HCT116 (cell line): ENCODE measurements at regions not wholly inside any gene's neighbourhood (a gene's known extent, or its start where the extent isn't known, plus 50 kb on each side); places are given as distances from the start of the nearest gene placed in this dataset.

ENCODE experiments used
- ATAC-seq: fragments of 200-7000 bp; cut with Tn5 transposase; 2 replicates; pipeline ENCODE4 v1.9.1; 2020; ENCODE audit warnings: mild to moderate bottlenecking, moderate library complexity
- BruUV-seq: library from RNA; stranded (reverse); fragments of 400-500 nt; replicated peaks from 2 replicates; lab custom pipeline; 2021; lab: Mats Ljungman, UMichigan
- CTCF ChIA-PET: fragments of 300-600 bp; sonication (Branson Sonifier 250); formaldehyde crosslinking; loops from one replicate; lab custom pipeline; 2021; ENCODE audit warnings: antibody characterized with exemption; lab: Charles Lee
- POLR2A ChIA-PET: fragments of 300-600, 350-600 bp; sonication (Branson Sonifier 250); formaldehyde crosslinking; loops from one replicate; lab custom pipeline; 2021; ENCODE audit warnings: antibody characterized with exemption; lab: Charles Lee
- RAD21 ChIA-PET, 2 experiments: fragments of 300-600 bp; sonication (Branson Sonifier 250); formaldehyde crosslinking; loops; one replicate each; lab custom pipeline; 2023; ENCODE audit warnings: low total read pairs in 2 of 2; ENCODE audit not compliant: uncharacterized antibody in 2 of 2, unreplicated experiment in 2 of 2, low non-redundant PET in 1 of 2; lab: Charles Lee
- DNase-seq: peaks from one replicate; pipeline ENCODE4 v3.0.0-alpha.2; 2010; ENCODE audit warnings: low read depth, low spot score
- H2AFZ ChIP-seq: fragments of 200-600 bp; shearing (Covaris generic), sonication (generic); 2 replicates; pipeline ENCODE4 v1.6.1; 2017; ENCODE audit warnings: low read depth, mixed run types, mixed read lengths, antibody characterized with exemption, low read length; ENCODE audit not compliant: poor library complexity, severe bottlenecking
- H3K27ac ChIP-seq: 2 replicates; pipeline ENCODE4 v1.5.1; 2012; ENCODE audit warnings: low read depth, low read length
- H3K27me3 ChIP-seq: fragments of 200-600 bp; sonication (generic); 2 replicates; pipeline ENCODE4 v1.6.1; 2016; ENCODE audit warnings: mixed run types, low read length, mixed read lengths; ENCODE audit not compliant: insufficient read depth
- H3K36me3 ChIP-seq, 2 experiments: fragments of 200-500 bp in 1 of 2; fragments of 200-600 bp in 1 of 2; sonication (Bioruptor generic) in 1 of 2; sonication (generic) in 1 of 2; 2 replicates each; pipeline versions ENCODE4 v1.5.1 to v1.6.1; 2014 to 2016; ENCODE audit warnings: low read length in 2 of 2, inconsistent platforms in 1 of 2, mixed read lengths in 1 of 2, mixed run types in 1 of 2; ENCODE audit not compliant: insufficient read depth in 2 of 2, control insufficient read depth in 1 of 2
- H3K4me1 ChIP-seq, 2 experiments: fragments of 200-600 bp in 1 of 2; sonication (generic) in 1 of 2; 2 replicates each; pipeline versions ENCODE4 v1.5.1 to v1.6.1; 2012 to 2017; ENCODE audit warnings: low read length in 2 of 2, inconsistent platforms in 1 of 2, mild to moderate bottlenecking in 1 of 2, mixed read lengths in 1 of 2, mixed run types in 1 of 2, moderate library complexity in 1 of 2; ENCODE audit not compliant: insufficient read depth in 2 of 2, control insufficient read depth in 1 of 2
- H3K4me2 ChIP-seq: fragments of 200-600 bp; sonication (generic); 2 replicates; pipeline ENCODE4 v1.6.1; 2017; ENCODE audit warnings: mixed run types, low read length, mixed read lengths
- H3K4me3 ChIP-seq, 2 experiments: fragments of 200-600 bp in 1 of 2; sonication (generic) in 1 of 2; replicated peaks in 1 of 2; 2 replicates each; pipeline ENCODE4 v1.5.1; 2011 to 2016; ENCODE audit warnings: low read length in 2 of 2, control low read depth in 1 of 2, low read depth in 1 of 2, mild to moderate bottlenecking in 1 of 2, mixed read lengths in 1 of 2, mixed run types in 1 of 2
- H3K79me2 ChIP-seq: fragments of 200-600 bp; sonication (generic); 2 replicates; pipeline ENCODE4 v1.6.1; 2017; ENCODE audit warnings: mild to moderate bottlenecking, mixed run types, low read length, moderate library complexity, mixed read lengths; ENCODE audit not compliant: insufficient read depth
- H3K9ac ChIP-seq: fragments of 200-600 bp; sonication (generic); 2 replicates; pipeline ENCODE4 v1.6.1; 2016; ENCODE audit warnings: low read length, mixed read lengths
- H3K9me2 ChIP-seq: fragments of 200-600 bp; sonication (generic), shearing (Covaris generic); 2 replicates; pipeline ENCODE4 v1.6.1; 2017; ENCODE audit warnings: mixed run types, mild to moderate bottlenecking, moderate library complexity; ENCODE audit not compliant: insufficient read depth
- H3K9me3 ChIP-seq, 2 experiments: fragments of 200-500 bp in 1 of 2; fragments of 200-600 bp in 1 of 2; sonication (Bioruptor generic) in 1 of 2; sonication (generic) in 1 of 2; 2 replicates each; pipeline ENCODE4 v1.6.1; 2014 to 2017; ENCODE audit warnings: low read length in 2 of 2, mixed read lengths in 2 of 2, inconsistent platforms in 1 of 2, low read depth in 1 of 2, mild to moderate bottlenecking in 1 of 2, mixed run types in 1 of 2, moderate library complexity in 1 of 2; ENCODE audit not compliant: control insufficient read depth in 1 of 2, insufficient read depth in 1 of 2
- H4K20me1 ChIP-seq: fragments of 200-600 bp; sonication (generic), shearing (Covaris generic); 2 replicates; pipeline ENCODE4 v1.6.1; 2017; ENCODE audit warnings: mixed run types, mild to moderate bottlenecking, moderate library complexity; ENCODE audit not compliant: insufficient read depth
- ATF3 ChIP-seq: IDR thresholded peaks from 2 replicates; pipeline ENCODE4 v1.6.1; 2012
- CBX3 ChIP-seq: IDR thresholded peaks from 2 replicates; pipeline ENCODE4 v1.6.1; 2012; ENCODE audit warnings: low read depth
- CEBPB ChIP-seq: IDR thresholded peaks from 2 replicates; pipeline ENCODE4 v1.6.1; 2012; ENCODE audit warnings: low read depth
- EGR1 ChIP-seq: IDR thresholded peaks from 2 replicates; pipeline ENCODE4 v1.6.1; 2012; ENCODE audit warnings: low read depth
- ELF1 ChIP-seq: IDR thresholded peaks from 2 replicates; pipeline ENCODE4 v1.6.1; 2012; ENCODE audit warnings: low read depth, borderline replicate concordance
- EZH2 ChIP-seq: fragments of 200-600 bp; sonication (generic); IDR thresholded peaks from 2 replicates; pipeline ENCODE4 v1.6.1; 2017; ENCODE audit warnings: antibody characterized with exemption, mixed run types
- EZH2phosphoT487 ChIP-seq: fragments of 200-600 bp; IDR thresholded peaks from 2 replicates; pipeline ENCODE4 v1.6.1; 2018; ENCODE audit warnings: antibody characterized with exemption, borderline replicate concordance
- FOSL1 ChIP-seq: IDR thresholded peaks from 2 replicates; pipeline ENCODE4 v1.6.1; 2012; ENCODE audit warnings: low read depth
- JUND ChIP-seq: IDR thresholded peaks from 2 replicates; pipeline ENCODE4 v1.6.1; 2012
- MAX ChIP-seq: IDR thresholded peaks from 2 replicates; pipeline ENCODE4 v1.6.1; 2012
- POLR2A ChIP-seq: IDR thresholded peaks from 2 replicates; pipeline ENCODE4 v1.7.0; 2011; ENCODE audit warnings: borderline replicate concordance; ENCODE audit not compliant: insufficient read depth, insufficient read length; ENCODE audit errors: extremely low read depth
- POLR2AphosphoS5 ChIP-seq: IDR thresholded peaks from 2 replicates; pipeline ENCODE4 v1.6.1; 2011; ENCODE audit warnings: mild to moderate bottlenecking, low read depth, low read length, moderate library complexity
- RAD21 ChIP-seq: IDR thresholded peaks from 2 replicates; pipeline ENCODE4 v1.6.1; 2012; ENCODE audit warnings: low read depth, mild to moderate bottlenecking
- REST ChIP-seq: IDR thresholded peaks from 2 replicates; pipeline ENCODE4 v1.6.1; 2012; ENCODE audit warnings: low read depth
- SIN3A ChIP-seq: IDR thresholded peaks from 2 replicates; pipeline ENCODE4 v1.6.1; 2012; ENCODE audit warnings: low read depth
- SP1 ChIP-seq: IDR thresholded peaks from 2 replicates; pipeline ENCODE4 v1.6.1; 2012; ENCODE audit warnings: low read depth
- ZBTB33 ChIP-seq: IDR thresholded peaks from 2 replicates; pipeline ENCODE4 v1.6.1; 2011; ENCODE audit warnings: mild to moderate bottlenecking, low read length, moderate library complexity; ENCODE audit not compliant: insufficient replicate concordance; ENCODE audit errors: extremely low read depth
- ZFX ChIP-seq: fragments of 450-650 bp; IDR thresholded peaks from 2 replicates; pipeline ENCODE4 v1.6.1; 2017
- ZNF274 ChIP-seq: fragments of 200-500 bp; sonication (Bioruptor generic); IDR thresholded peaks from 2 replicates; pipeline ENCODE4 v1.6.1; 2014; ENCODE audit warnings: mild to moderate bottlenecking, low read depth, low read length, inconsistent platforms
- intact Hi-C: fragments of 100-400 bp; cut with micrococcal nuclease; formaldehyde crosslinking; loops from 2 replicates; pipeline ENCODE4 v1.10.0; 2022
- TF ChIP-seq, protein P1 (sequence below), 3 experiments: fragments of 200-600 bp in 1 of 3; sonication (generic) in 1 of 3; IDR thresholded peaks in 2 of 3; conservative IDR thresholded peaks in 1 of 3; 2 replicates each; pipeline ENCODE4 v1.5.1; 2012 to 2017; ENCODE audit warnings: low read depth in 2 of 3, low read length in 2 of 3, antibody characterized with exemption in 1 of 3, borderline replicate concordance in 1 of 3, control low read depth in 1 of 3, mild to moderate bottlenecking in 1 of 3, mixed read lengths in 1 of 3, mixed run types in 1 of 3, moderate library complexity in 1 of 3; ENCODE audit not compliant: insufficient read depth in 1 of 3

GRCh38 chr6:84606860-84607259 is 157.5 kb downstream of the TBX18 start:
- Histone ChIP-seq H3K27me3 (no peaks in the 10 kb centered on the region), H3K9ac (no peak overlapping the region), H3K79me2 (no peaks in the 10 kb centered on the region), H3K4me1 (no peaks in the 10 kb centered on the region), H3K27ac (no peak overlapping the region), H3K4me2 (no peak overlapping the region), H3K4me3 (no peak overlapping the region), H3K36me3 (no peaks in the 10 kb centered on the region), H2AFZ (no peak overlapping the region), H3K9me2 (no peaks in the 10 kb centered on the region), H3K9me3 (no peaks in the 10 kb centered on the region), H4K20me1 (no peaks in the 10 kb centered on the region)
- BruUV-seq: no TSS peak
- ATAC-seq: no peak
- no peak for DNase-seq
- ChIA-PET RAD21 (no interaction called here), CTCF (no interaction called here), POLR2A (no interaction called here)
- TF ChIP-seq SP1: no peak
- no peak for TF ChIP-seq ZFX
- no peak for TF ChIP-seq ZNF274
- TF ChIP-seq EGR1: no peak
- no peak for TF ChIP-seq EZH2
- no peak for TF ChIP-seq CBX3
- no peak for TF ChIP-seq SIN3A
- TF ChIP-seq JUND: no peak
- no peak for TF ChIP-seq REST
- no peak for TF ChIP-seq EZH2phosphoT487
- TF ChIP-seq, protein P1, sequence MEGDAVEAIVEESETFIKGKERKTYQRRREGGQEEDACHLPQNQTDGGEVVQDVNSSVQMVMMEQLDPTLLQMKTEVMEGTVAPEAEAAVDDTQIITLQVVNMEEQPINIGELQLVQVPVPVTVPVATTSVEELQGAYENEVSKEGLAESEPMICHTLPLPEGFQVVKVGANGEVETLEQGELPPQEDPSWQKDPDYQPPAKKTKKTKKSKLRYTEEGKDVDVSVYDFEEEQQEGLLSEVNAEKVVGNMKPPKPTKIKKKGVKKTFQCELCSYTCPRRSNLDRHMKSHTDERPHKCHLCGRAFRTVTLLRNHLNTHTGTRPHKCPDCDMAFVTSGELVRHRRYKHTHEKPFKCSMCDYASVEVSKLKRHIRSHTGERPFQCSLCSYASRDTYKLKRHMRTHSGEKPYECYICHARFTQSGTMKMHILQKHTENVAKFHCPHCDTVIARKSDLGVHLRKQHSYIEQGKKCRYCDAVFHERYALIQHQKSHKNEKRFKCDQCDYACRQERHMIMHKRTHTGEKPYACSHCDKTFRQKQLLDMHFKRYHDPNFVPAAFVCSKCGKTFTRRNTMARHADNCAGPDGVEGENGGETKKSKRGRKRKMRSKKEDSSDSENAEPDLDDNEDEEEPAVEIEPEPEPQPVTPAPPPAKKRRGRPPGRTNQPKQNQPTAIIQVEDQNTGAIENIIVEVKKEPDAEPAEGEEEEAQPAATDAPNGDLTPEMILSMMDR (IDR thresholded peaks at IDR 0.05 in 2 of 3, conservative IDR thresholded peaks at IDR 0.05 in 1 of 3; ENCODE audit: borderline replicate concordance in 1 of 3, insufficient read depth in 1 of 3, low read depth in 2 of 3, low read length in 2 of 3): no peak
- no peak for TF ChIP-seq POLR2AphosphoS5
- no peak for TF ChIP-seq ATF3
- no peak for TF ChIP-seq ZBTB33
- TF ChIP-seq ELF1: no peak
- TF ChIP-seq CEBPB: no peak
- no peak for TF ChIP-seq MAX
- TF ChIP-seq POLR2A: no peak
- no peak for TF ChIP-seq FOSL1
- TF ChIP-seq RAD21: no peak
- intact Hi-C loops: no loop called here
